HEK293 (cell line): ENCODE measurements at regions not wholly inside any gene's neighbourhood (a gene's known extent, or its start where the extent isn't known, plus 50 kb on each side); places are given as distances from the start of the nearest gene placed in this dataset.

ENCODE experiments used
- CTCF ChIA-PET: fragments of 350-600 bp; formaldehyde crosslinking; extraction: SDS; loops from one replicate; lab custom pipeline; 2021; ENCODE audit warnings: antibody characterized with exemption; lab: Yijun Ruan, JAX
- POLR2A ChIA-PET: fragments of 300-600 bp; formaldehyde crosslinking; extraction: SDS; loops from one replicate; lab custom pipeline; 2020; ENCODE audit warnings: antibody characterized with exemption, inconsistent platforms; lab: Yijun Ruan, JAX
- H3K27ac ChIP-seq: fragments of 200-500 bp; sonication (Bioruptor generic); 2 replicates; pipeline ENCODE4 v1.5.1; 2014; ENCODE audit warnings: low read depth, low read length, control low read depth, inconsistent platforms; ENCODE audit errors: extremely low read depth
- H3K36me3 ChIP-seq, 2 experiments: fragments of 200-500 bp in 1 of 2; sonication (Bioruptor generic) in 1 of 2; 1 replicate in 1 of 2; 2 replicates in 1 of 2; pipeline ENCODE4 v1.5.1; 2014 to 2017; ENCODE audit warnings: inconsistent platforms in 2 of 2, low read length in 2 of 2; ENCODE audit not compliant: control insufficient read depth in 2 of 2, insufficient read depth in 1 of 2
- H3K4me1 ChIP-seq: fragments of 200-500 bp; sonication (Bioruptor generic); 2 replicates; pipeline ENCODE4 v1.5.1; 2014; ENCODE audit warnings: mild to moderate bottlenecking, low read length, inconsistent platforms; ENCODE audit not compliant: control insufficient read depth, insufficient read depth
- H3K4me3 ChIP-seq: 2 replicates; pipeline ENCODE4 v1.5.1; 2011; ENCODE audit warnings: low read depth, mild to moderate bottlenecking, control low read depth, low read length, moderate library complexity
- H3K9me3 ChIP-seq: fragments of 200-500 bp; sonication (Bioruptor generic); 2 replicates; pipeline ENCODE4 v1.5.1; 2014; ENCODE audit warnings: low read depth, low read length, inconsistent platforms; ENCODE audit not compliant: control insufficient read depth, insufficient read depth
- BCL11B ChIP-seq: fragments of 450-650 bp; formaldehyde crosslinking; IDR thresholded peaks from 2 replicates; pipeline ENCODE4 v1.5.1; 2016; ENCODE audit warnings: low read depth, missing biosample characterization, missing genetic modification characterization
- HOXC10 ChIP-seq: sonication (generic); formaldehyde crosslinking; IDR thresholded peaks from 2 replicates; pipeline ENCODE4 v1.8.1; 2023; ENCODE audit warnings: mild to moderate bottlenecking, missing genetic modification reagents
- KLF10 ChIP-seq: fragments of 450-650 bp; IDR thresholded peaks from 2 replicates; pipeline ENCODE4 v1.5.1; 2018; ENCODE audit warnings: missing biosample characterization, mild to moderate bottlenecking, missing genetic modification characterization
- OVOL3 ChIP-seq: fragments of 450-650 bp; formaldehyde crosslinking; IDR thresholded peaks from 2 replicates; pipeline ENCODE4 v1.5.1; 2016; ENCODE audit warnings: missing biosample characterization, missing genetic modification characterization
- ZBTB17 ChIP-seq: fragments of 450-650 bp; formaldehyde crosslinking; IDR thresholded peaks from 2 replicates; pipeline ENCODE4 v1.5.1; 2016; ENCODE audit warnings: missing biosample characterization, missing genetic modification characterization
- ZEB2 ChIP-seq: fragments of 450-650 bp; formaldehyde crosslinking; IDR thresholded peaks from 2 replicates; pipeline ENCODE4 v1.5.1; 2016; ENCODE audit warnings: missing biosample characterization, missing genetic modification characterization
- ZFP41 ChIP-seq: fragments of 450-650 bp; formaldehyde crosslinking; IDR thresholded peaks from 2 replicates; pipeline ENCODE4 v1.5.1; 2016; ENCODE audit warnings: missing biosample characterization, missing genetic modification characterization, borderline replicate concordance
- ZFP69B ChIP-seq: fragments of 450-650 bp; formaldehyde crosslinking; IDR thresholded peaks from 2 replicates; pipeline ENCODE4 v1.5.1; 2016; ENCODE audit warnings: missing biosample characterization, missing genetic modification characterization
- ZNF174 ChIP-seq: fragments of 450-650 bp; formaldehyde crosslinking; IDR thresholded peaks from 2 replicates; pipeline ENCODE4 v1.5.0; 2017; ENCODE audit warnings: missing biosample characterization, mild to moderate bottlenecking, missing genetic modification characterization
- ZNF274 ChIP-seq, 2 experiments: fragments of 200-500 bp in 1 of 2; fragments of 450-650 bp in 1 of 2; sonication (Bioruptor generic) in 1 of 2; formaldehyde crosslinking in 1 of 2; IDR thresholded peaks; 2 replicates each; pipeline versions ENCODE4 v1.5.1 to v1.6.1; 2014 to 2016; ENCODE audit warnings: borderline replicate concordance in 1 of 2, inconsistent platforms in 1 of 2, low read length in 1 of 2, missing biosample characterization in 1 of 2, missing genetic modification characterization in 1 of 2
- ZNF292 ChIP-seq: fragments of 450-650 bp; formaldehyde crosslinking; IDR thresholded peaks from 2 replicates; pipeline ENCODE4 v1.5.1; 2016; ENCODE audit warnings: low read depth, missing biosample characterization, missing genetic modification characterization, borderline replicate concordance
- ZNF335 ChIP-seq: fragments of 450-650 bp; formaldehyde crosslinking; conservative IDR thresholded peaks from 2 replicates; pipeline ENCODE4 v1.5.1; 2016; ENCODE audit warnings: missing biosample characterization, missing genetic modification characterization
- ZNF366 ChIP-seq: fragments of 450-650 bp; formaldehyde crosslinking; conservative IDR thresholded peaks from 2 replicates; pipeline ENCODE4 v1.5.1; 2016; ENCODE audit warnings: missing biosample characterization, missing genetic modification characterization
- ZNF394 ChIP-seq: fragments of 450-650 bp; formaldehyde crosslinking; IDR thresholded peaks from 2 replicates; pipeline ENCODE4 v1.5.1; 2016; ENCODE audit warnings: missing biosample characterization, missing genetic modification characterization, mild to moderate bottlenecking, moderate library complexity, borderline replicate concordance
- ZNF664 ChIP-seq: fragments of 450-650 bp; formaldehyde crosslinking; IDR thresholded peaks from 2 replicates; pipeline ENCODE4 v1.5.1; 2016; ENCODE audit warnings: missing biosample characterization, missing genetic modification characterization
- ZNF792 ChIP-seq: fragments of 450-650 bp; formaldehyde crosslinking; IDR thresholded peaks from 2 replicates; pipeline ENCODE4 v1.5.1; 2016; ENCODE audit warnings: missing biosample characterization, missing genetic modification characterization
- ZNF837 ChIP-seq: fragments of 450-650 bp; formaldehyde crosslinking; IDR thresholded peaks from 2 replicates; pipeline ENCODE4 v1.5.1; 2016; ENCODE audit warnings: missing biosample characterization, missing genetic modification characterization
- ZSCAN16 ChIP-seq: fragments of 450-650 bp; formaldehyde crosslinking; IDR thresholded peaks from 2 replicates; pipeline ENCODE4 v1.5.1; 2016; ENCODE audit warnings: missing biosample characterization, missing genetic modification characterization
- TF ChIP-seq, protein P1 (sequence below): fragments of 450-650 bp; formaldehyde crosslinking; IDR thresholded peaks from 2 replicates; pipeline ENCODE4 v1.5.1; 2016; ENCODE audit warnings: missing biosample characterization, missing genetic modification characterization
- TF ChIP-seq, protein P2 (sequence below): fragments of 450-650 bp; formaldehyde crosslinking; IDR thresholded peaks from 2 replicates; pipeline ENCODE4; 2016; ENCODE audit warnings: missing biosample characterization, missing genetic modification characterization
- TF ChIP-seq, protein P3 (sequence below): fragments of 450-650 bp; formaldehyde crosslinking; conservative IDR thresholded peaks from 2 replicates; pipeline ENCODE4 v1.5.1; 2016; ENCODE audit warnings: low read depth, missing biosample characterization, missing genetic modification characterization

GRCh38 chr20:54344832-54345231 lies 130.6 kb upstream of the DOK5 start:
- H3K4me1 ChIP-seq: no peaks in the 10 kb centered on the region
- no peak overlapping the region for H3K4me3 ChIP-seq
- H3K9me3 ChIP-seq: no peaks in the 10 kb centered on the region
- H3K27ac ChIP-seq: no peak overlapping the region
- no peak for TF ChIP-seq ZNF664 (tag by site-specific recombination)
- TF ChIP-seq, protein P1, sequence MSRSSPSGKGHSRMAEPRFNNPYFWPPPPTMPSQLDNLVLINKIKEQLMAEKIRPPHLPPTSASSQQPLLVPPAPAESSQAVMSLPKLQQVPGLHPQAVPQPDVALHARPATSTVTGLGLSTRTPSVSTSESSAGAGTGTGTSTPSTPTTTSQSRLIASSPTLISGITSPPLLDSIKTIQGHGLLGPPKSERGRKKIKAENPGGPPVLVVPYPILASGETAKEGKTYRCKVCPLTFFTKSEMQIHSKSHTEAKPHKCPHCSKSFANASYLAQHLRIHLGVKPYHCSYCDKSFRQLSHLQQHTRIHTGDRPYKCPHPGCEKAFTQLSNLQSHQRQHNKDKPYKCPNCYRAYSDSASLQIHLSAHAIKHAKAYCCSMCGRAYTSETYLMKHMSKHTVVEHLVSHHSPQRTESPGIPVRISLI (tag by site-specific recombination): no peak
- no peak for TF ChIP-seq OVOL3 (tag by site-specific recombination)
- TF ChIP-seq KLF10 (tag by site-specific recombination): no peak
- no peak for TF ChIP-seq ZNF335 (tag by site-specific recombination)
- no peak for TF ChIP-seq ZNF394 (tag by site-specific recombination)
- no peak for TF ChIP-seq ZNF292 (tag by site-specific recombination)
- H3K36me3 ChIP-seq: no peaks in the 10 kb centered on the region
- ChIA-PET CTCF (no interaction called here), POLR2A (no interaction called here)

DNA sequence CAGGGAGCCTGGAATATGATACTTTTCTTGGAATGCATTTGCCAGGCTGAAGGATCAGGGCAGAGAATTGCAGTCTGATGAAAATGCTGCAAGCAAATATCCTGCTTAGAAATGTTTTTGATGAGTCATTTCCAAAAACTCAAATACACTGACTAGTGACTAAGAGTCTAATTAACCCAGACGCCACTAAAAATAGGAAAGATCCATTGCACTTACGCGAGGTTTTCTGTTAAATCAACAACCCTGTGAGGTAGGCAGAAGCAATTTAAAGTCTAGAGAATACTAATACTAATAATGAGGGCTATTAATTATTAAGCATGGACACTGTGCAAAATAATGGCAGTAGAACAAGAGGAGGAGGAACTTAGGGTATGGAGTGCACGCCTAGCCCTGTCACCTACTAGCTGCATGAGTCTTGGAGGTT lies 130.1 kb upstream of the DOK5 start:
- H3K4me1 ChIP-seq: no peaks in the 10 kb centered on the region
- H3K36me3 ChIP-seq: no peaks in the 10 kb centered on the region
- TF ChIP-seq ZNF792 (tag by site-specific recombination) (no peak), ZFP69B (tag by site-specific recombination) (no peak), HOXC10 (CRISPR knock-in tag) (no peak), BCL11B (tag by site-specific recombination) (no peak), ZSCAN16 (tag by site-specific recombination) (no peak), ZFP41 (tag by site-specific recombination) (no peak), ZNF274 (IDR thresholded peaks at IDR 0.05; ENCODE audit: low read length) (no peak), ZNF274 (tag by site-specific recombination; IDR thresholded peaks at IDR 0.05; ENCODE audit: borderline replicate concordance) (no peak), ZEB2 (tag by site-specific recombination) (no peak), ZNF174 (tag by site-specific recombination) (no peak), ZBTB17 (tag by site-specific recombination) (no peak), ZNF366 (no peak), ZNF837 (tag by site-specific recombination) (no peak)
- TF ChIP-seq, protein P2, sequence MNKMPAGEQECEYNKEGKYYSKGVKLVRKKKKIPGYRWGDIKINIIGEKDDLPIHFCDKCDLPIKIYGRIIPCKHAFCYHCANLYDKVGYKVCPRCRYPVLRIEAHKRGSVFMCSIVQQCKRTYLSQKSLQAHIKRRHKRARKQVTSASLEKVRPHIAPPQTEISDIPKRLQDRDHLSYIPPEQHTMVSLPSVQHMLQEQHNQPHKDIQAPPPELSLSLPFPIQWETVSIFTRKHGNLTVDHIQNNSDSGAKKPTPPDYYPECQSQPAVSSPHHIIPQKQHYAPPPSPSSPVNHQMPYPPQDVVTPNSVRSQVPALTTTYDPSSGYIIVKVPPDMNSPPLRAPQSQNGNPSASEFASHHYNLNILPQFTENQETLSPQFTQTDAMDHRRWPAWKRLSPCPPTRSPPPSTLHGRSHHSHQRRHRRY (tag by site-specific recombination): no peak
- TF ChIP-seq, protein P3, sequence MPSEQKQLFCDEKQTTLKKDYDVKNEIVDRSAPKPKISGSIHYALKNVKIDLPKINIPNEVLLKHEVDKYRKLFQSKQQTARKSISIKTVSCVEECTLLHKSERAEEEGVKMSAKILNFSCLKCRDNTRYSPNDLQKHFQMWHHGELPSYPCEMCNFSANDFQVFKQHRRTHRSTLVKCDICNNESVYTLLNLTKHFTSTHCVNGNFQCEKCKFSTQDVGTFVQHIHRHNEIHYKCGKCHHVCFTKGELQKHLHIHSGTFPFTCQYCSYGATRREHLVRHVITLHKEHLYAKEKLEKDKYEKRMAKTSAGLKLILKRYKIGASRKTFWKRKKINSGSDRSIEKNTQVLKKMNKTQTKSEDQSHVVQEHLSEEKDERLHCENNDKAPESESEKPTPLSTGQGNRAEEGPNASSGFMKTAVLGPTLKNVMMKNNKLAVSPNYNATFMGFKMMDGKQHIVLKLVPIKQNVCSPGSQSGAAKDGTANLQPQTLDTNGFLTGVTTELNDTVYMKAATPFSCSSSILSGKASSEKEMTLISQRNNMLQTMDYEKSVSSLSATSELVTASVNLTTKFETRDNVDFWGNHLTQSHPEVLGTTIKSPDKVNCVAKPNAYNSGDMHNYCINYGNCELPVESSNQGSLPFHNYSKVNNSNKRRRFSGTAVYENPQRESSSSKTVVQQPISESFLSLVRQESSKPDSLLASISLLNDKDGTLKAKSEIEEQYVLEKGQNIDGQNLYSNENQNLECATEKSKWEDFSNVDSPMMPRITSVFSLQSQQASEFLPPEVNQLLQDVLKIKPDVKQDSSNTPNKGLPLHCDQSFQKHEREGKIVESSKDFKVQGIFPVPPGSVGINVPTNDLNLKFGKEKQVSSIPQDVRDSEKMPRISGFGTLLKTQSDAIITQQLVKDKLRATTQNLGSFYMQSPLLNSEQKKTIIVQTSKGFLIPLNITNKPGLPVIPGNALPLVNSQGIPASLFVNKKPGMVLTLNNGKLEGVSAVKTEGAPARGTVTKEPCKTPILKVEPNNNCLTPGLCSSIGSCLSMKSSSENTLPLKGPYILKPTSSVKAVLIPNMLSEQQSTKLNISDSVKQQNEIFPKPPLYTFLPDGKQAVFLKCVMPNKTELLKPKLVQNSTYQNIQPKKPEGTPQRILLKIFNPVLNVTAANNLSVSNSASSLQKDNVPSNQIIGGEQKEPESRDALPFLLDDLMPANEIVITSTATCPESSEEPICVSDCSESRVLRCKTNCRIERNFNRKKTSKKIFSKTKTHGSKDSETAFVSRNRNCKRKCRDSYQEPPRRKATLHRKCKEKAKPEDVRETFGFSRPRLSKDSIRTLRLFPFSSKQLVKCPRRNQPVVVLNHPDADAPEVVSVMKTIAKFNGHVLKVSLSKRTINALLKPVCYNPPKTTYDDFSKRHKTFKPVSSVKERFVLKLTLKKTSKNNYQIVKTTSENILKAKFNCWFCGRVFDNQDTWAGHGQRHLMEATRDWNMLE (tag by site-specific recombination): no peak
- TF ChIP-seq, all 188 proteins: peak for 0
- no peak overlapping the region for H3K27ac ChIP-seq
- CTCF ChIA-PET: no interaction called here
- H3K9me3 ChIP-seq: no peaks in the 10 kb centered on the region
- POLR2A ChIA-PET: no interaction called here
- no peak overlapping the region for H3K4me3 ChIP-seq
